Suprapubic skin (tissue), 4 donors: ENCODE measurements at regions not wholly inside any gene's neighbourhood (a gene's known extent, or its start where the extent isn't known, plus 50 kb on each side); places are given as distances from the start of the nearest gene placed in this dataset.

Source experiments
- DNase-seq, 2 donors: peaks; one replicate each; pipeline ENCODE4 v3.0.0-alpha.2; 2019; ENCODE audit warnings: low spot score in 2 of 2
- H3K27ac ChIP-seq: fragments of 200-600 bp; sonication (generic); one replicate; pipeline ENCODE4 v1.5.1; 2019
- H3K27me3 ChIP-seq: fragments of 200-600 bp; sonication (generic); one replicate; pipeline ENCODE4 v1.5.1; 2019
- H3K36me3 ChIP-seq: fragments of 200-600 bp; sonication (generic); one replicate; pipeline ENCODE4 v1.5.1; 2019
- H3K4me1 ChIP-seq: fragments of 200-600 bp; sonication (generic); one replicate; pipeline ENCODE4 v1.5.1; 2019
- H3K4me3 ChIP-seq: fragments of 200-600 bp; sonication (generic); one replicate; pipeline ENCODE4 v1.5.1; 2019; ENCODE audit warnings: mild to moderate bottlenecking
- H3K9me3 ChIP-seq: fragments of 200-600 bp; sonication (generic); one replicate; pipeline ENCODE4 v1.5.1; 2019
- EP300 ChIP-seq: sonication (generic); formaldehyde crosslinking; IDR thresholded peaks from one replicate; pipeline ENCODE4 v1.6.1; 2017; ENCODE audit warnings: antibody characterized with exemption
- POLR2A ChIP-seq, 2 donors: fragments of 450-650 bp; IDR thresholded peaks; one replicate each; pipeline ENCODE4 v1.6.1; 2017; ENCODE audit warnings: antibody characterized with exemption in 2 of 2, mild to moderate bottlenecking in 2 of 2, moderate library complexity in 2 of 2
- POLR2AphosphoS5 ChIP-seq, 3 donors: sonication (generic); formaldehyde crosslinking; IDR thresholded peaks; one replicate each; pipeline ENCODE4 v1.6.1; 2017; ENCODE audit warnings: antibody characterized with exemption in 3 of 3
- WGBS: methylation state at CpG from one replicate; pipeline ENCODE4 v1.1.5; 2018; 5-methylcytosine and 5-hydroxymethylcytosine counted together
- TF ChIP-seq, protein P1 (sequence below), 2 donors: fragments of 200-600 bp in 1 of 2; fragments of 450-650 bp in 1 of 2; sonication (generic) in 1 of 2; IDR thresholded peaks; one replicate each; pipeline ENCODE4 v1.5.1; 2016 to 2019; ENCODE audit warnings: antibody characterized with exemption in 2 of 2, mild to moderate bottlenecking in 1 of 2, moderate library complexity in 1 of 2

DNA sequence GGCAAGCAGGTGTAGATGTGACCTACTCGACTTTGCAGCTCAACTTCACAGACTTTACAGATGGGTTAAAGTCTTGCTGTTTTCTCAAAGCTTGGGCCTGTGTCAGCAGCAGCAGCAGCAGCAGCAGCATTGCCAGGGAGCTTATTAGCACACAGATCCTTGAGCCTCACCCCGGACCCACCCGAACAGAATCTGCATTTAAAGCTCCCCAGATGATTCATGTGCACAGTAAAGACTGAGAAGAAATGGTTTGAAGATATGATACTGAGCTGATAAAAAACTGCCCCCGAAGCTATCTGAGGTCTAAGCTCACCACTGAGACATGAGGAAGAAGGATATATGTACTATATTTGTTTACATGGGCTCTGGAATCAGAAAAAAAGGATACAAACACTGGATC is 231.7 kb downstream of the ARPP21 start:
- Histone ChIP-seq H3K27ac (no peak overlapping the region), H3K36me3 (no peaks in the 10 kb centered on the region), H3K4me3 (no peak overlapping the region), H3K4me1 (no peaks in the 10 kb centered on the region), H3K9me3 (no peaks in the 10 kb centered on the region), H3K27me3 (no peaks in the 10 kb centered on the region)
- WGBS = 68% methylated on average over 4 of the region's 4 CpGs
- DNase-seq = no peak
- TF ChIP-seq EP300 (no peak), POLR2A (IDR thresholded peaks at IDR 0.05) (no peak), POLR2AphosphoS5 (IDR thresholded peaks at IDR 0.05) (no peak)
- TF ChIP-seq, protein P1, sequence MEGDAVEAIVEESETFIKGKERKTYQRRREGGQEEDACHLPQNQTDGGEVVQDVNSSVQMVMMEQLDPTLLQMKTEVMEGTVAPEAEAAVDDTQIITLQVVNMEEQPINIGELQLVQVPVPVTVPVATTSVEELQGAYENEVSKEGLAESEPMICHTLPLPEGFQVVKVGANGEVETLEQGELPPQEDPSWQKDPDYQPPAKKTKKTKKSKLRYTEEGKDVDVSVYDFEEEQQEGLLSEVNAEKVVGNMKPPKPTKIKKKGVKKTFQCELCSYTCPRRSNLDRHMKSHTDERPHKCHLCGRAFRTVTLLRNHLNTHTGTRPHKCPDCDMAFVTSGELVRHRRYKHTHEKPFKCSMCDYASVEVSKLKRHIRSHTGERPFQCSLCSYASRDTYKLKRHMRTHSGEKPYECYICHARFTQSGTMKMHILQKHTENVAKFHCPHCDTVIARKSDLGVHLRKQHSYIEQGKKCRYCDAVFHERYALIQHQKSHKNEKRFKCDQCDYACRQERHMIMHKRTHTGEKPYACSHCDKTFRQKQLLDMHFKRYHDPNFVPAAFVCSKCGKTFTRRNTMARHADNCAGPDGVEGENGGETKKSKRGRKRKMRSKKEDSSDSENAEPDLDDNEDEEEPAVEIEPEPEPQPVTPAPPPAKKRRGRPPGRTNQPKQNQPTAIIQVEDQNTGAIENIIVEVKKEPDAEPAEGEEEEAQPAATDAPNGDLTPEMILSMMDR (IDR thresholded peaks at IDR 0.05) = no peak

DNA sequence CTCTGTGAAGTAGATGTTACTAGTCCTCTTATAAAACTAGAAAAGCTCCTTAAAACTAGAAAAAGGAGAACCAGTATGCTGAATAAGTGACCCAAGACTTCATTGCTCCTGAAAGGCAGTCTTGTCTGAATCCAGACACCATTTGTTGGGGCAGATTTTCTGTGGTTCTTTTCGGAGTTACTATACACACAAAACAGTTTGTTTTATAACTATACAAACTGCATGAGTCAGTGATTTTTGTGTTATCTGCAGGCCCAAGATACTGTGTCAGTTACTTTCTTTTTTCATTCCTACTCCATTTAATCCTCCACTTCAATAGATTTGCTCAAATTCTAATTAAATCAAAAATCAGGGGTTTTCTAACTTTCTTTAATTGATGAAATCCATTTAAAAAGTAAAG is 244.6 kb downstream of the ARPP21 start:
- Histone ChIP-seq H3K27ac (no peak overlapping the region), H3K36me3 (no peaks in the 10 kb centered on the region), H3K4me3 (no peak overlapping the region), H3K9me3 (no peaks in the 10 kb centered on the region), H3K4me1 (no peaks in the 10 kb centered on the region), H3K27me3 (no peaks in the 10 kb centered on the region)
- DNase-seq = no peak
- WGBS = 88% methylated on average over 1 of the region's 1 CpG
- TF ChIP-seq EP300 (no peak), POLR2A (IDR thresholded peaks at IDR 0.05) (no peak), POLR2AphosphoS5 (IDR thresholded peaks at IDR 0.05) (no peak)
- TF ChIP-seq, protein P1 (IDR thresholded peaks at IDR 0.05) = no peak

DNA sequence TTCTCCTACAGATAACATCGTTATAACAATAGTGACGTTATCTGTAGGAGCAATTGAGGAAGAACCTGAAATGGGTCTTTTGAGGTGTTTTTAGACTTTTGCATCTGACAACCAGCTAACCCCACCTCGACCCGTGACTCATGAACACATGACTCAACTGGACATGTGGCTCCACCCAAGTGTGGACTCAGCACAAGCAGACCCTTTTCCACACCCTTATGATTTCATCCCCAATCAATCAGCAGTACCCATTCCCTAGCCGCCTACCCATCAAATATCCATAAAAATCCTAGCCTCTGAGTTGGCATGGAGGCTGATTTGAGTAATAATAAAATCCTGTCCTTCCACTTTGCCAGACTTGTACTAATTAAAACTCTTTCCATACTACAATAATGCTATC is 255.4 kb downstream of the ARPP21 start:
- H3K36me3 ChIP-seq = no peaks in the 10 kb centered on the region
- TF ChIP-seq POLR2A (IDR thresholded peaks at IDR 0.05) (no peak), EP300 (no peak), POLR2AphosphoS5 (IDR thresholded peaks at IDR 0.05) (no peak)
- TF ChIP-seq, protein P1 (IDR thresholded peaks at IDR 0.05) = no peak
- no peak for DNase-seq
- H3K4me3 ChIP-seq = no peak overlapping the region
- H3K27ac ChIP-seq = no peak overlapping the region
- H3K4me1 ChIP-seq = no peaks in the 10 kb centered on the region
- 84% methylated on average over 5 of the region's 5 CpGs for WGBS
- no peaks in the 10 kb centered on the region for H3K27me3 ChIP-seq
- H3K9me3 ChIP-seq = no peaks in the 10 kb centered on the region

DNA sequence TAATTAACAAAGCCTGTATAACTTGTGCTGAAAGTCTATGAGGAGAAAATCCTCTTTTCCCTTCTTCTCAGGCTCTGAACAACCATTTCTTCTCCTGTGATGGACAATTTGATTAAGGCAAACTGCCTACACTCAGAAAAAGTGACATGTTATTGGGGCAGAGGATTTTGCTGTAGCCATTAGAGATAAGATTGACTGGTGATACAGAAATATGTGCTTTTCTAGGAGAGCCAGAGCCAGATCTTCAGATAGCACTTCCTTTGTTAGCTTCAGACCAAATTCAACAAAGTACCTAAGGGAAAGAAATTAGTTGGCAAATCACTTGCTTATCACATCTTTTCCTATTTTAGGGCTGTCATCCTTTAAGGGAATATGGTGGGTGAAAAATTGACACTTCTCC is 259.9 kb downstream of the ARPP21 start:
- Histone ChIP-seq H3K4me3 (no peak overlapping the region), H3K4me1 (no peaks in the 10 kb centered on the region), H3K27me3 (no peaks in the 10 kb centered on the region), H3K36me3 (no peaks in the 10 kb centered on the region), H3K27ac (no peak overlapping the region), H3K9me3 (no peaks in the 10 kb centered on the region)
- TF ChIP-seq EP300 (no peak), POLR2AphosphoS5 (IDR thresholded peaks at IDR 0.05) (no peak), POLR2A (IDR thresholded peaks at IDR 0.05) (no peak)
- TF ChIP-seq, protein P1 (IDR thresholded peaks at IDR 0.05) = no peak
- DNase-seq = no peak

DNA sequence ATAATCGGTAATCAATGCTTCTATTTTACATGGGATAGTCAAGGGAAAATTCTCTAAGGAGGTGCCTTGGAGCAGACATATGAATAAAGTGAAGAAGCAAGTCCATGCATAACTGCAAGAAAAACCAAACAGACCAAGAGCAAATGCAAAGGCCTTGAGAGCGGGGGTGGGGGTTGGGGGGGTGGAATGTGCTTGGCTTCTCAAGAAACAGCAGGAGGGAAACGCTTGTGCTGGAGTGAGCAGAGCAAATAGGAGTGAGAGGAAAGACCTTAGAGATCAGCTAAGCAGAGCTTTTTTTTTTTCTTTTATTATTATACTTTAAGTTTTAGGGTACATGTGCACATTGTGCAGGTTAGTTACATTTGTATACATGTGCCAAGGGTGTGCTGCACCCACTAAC is 260.8 kb downstream of the ARPP21 start:
- WGBS = 57% methylated on average over 3 of the region's 3 CpGs
- TF ChIP-seq POLR2A (IDR thresholded peaks at IDR 0.05) (no peak), POLR2AphosphoS5 (IDR thresholded peaks at IDR 0.05) (no peak), EP300 (no peak)
- TF ChIP-seq, protein P1 (IDR thresholded peaks at IDR 0.05) = no peak
- H3K27me3 ChIP-seq = no peaks in the 10 kb centered on the region

More for the DNA sequence above, 260.8 kb downstream of the ARPP21 start:
- H3K36me3 ChIP-seq = no peaks in the 10 kb centered on the region
- H3K27ac ChIP-seq = no peak overlapping the region
- H3K4me3 ChIP-seq = no peak overlapping the region
- no peak for DNase-seq
- no peaks in the 10 kb centered on the region for H3K4me1 ChIP-seq
- H3K9me3 ChIP-seq = no peaks in the 10 kb centered on the region
